Activated naive CD4-positive, alpha-beta T cell treated with anti-CD3 and anti-CD28 coated beads for 36 hours (primary cell): ENCODE measurements at regions not wholly inside any gene's neighbourhood (a gene's known extent, or its start where the extent isn't known, plus 50 kb on each side); places are given as distances from the start of the nearest gene placed in this dataset.

Experiments used
- CTCF ChIA-PET: fragments of 350-600 bp; sonication (Branson Sonifier 250); formaldehyde crosslinking; loops from one replicate; lab custom pipeline; 2021; ENCODE audit warnings: antibody characterized with exemption; lab: Charles Lee
- DNase-seq: peaks from one replicate; pipeline ENCODE4 v3.0.0-alpha.2; 2020
- H3K27ac Mint-ChIP-seq: one replicate; pipeline ENCODE4 v1.8.0; 2021; ENCODE audit warnings: mild to moderate bottlenecking, mixed read lengths
- H3K27me3 Mint-ChIP-seq: one replicate; pipeline ENCODE4 v1.8.0; 2021; ENCODE audit warnings: low read depth, mixed read lengths
- H3K36me3 Mint-ChIP-seq: one replicate; pipeline ENCODE4 v1.8.0; 2021; ENCODE audit warnings: low read depth, mixed read lengths
- H3K4me1 Mint-ChIP-seq: one replicate; pipeline ENCODE4 v1.8.0; 2021; ENCODE audit warnings: low read depth, mixed read lengths
- H3K4me3 Mint-ChIP-seq: one replicate; pipeline ENCODE4 v1.8.0; 2021; ENCODE audit warnings: mild to moderate bottlenecking, moderate library complexity, mixed read lengths
- H3K9me3 Mint-ChIP-seq: one replicate; pipeline ENCODE4 v1.8.0; 2021; ENCODE audit warnings: mixed read lengths
- intact Hi-C: fragments of 100-400 bp; cut with micrococcal nuclease; formaldehyde crosslinking; loops from one replicate; pipeline ENCODE4 v1.15.1; 2023

GRCh38 chr10:10492420-10492819 lies 525.3 kb upstream of the CELF2 start:
- no peaks in the 10 kb centered on the region for H3K9me3 Mint-ChIP-seq
- CTCF ChIA-PET = no interaction called here
- H3K4me1 Mint-ChIP-seq = no peaks in the 10 kb centered on the region
- H3K27me3 Mint-ChIP-seq = peaks cover 40% of the 10 kb centered on the region
- DNase-seq = no peak
- intact Hi-C loops = no loop called here
- H3K36me3 Mint-ChIP-seq = no peaks in the 10 kb centered on the region
- H3K27ac Mint-ChIP-seq = no peak overlapping the region
- no peak overlapping the region for H3K4me3 Mint-ChIP-seq

- no peak overlapping the region for H3K4me3 Mint-ChIP-seq
- DNase-seq = no peak
- no peaks in the 10 kb centered on the region for H3K36me3 Mint-ChIP-seq
- CTCF ChIA-PET = no interaction called here
- H3K4me1 Mint-ChIP-seq = no peaks in the 10 kb centered on the region
- intact Hi-C loops = no loop called here
- no peak overlapping the region for H3K27ac Mint-ChIP-seq
- no peaks in the 10 kb centered on the region for H3K9me3 Mint-ChIP-seq
- H3K27me3 Mint-ChIP-seq = peaks cover 44% of the 10 kb centered on the region
Observed at GRCh38 chr10:10493833-10494232, 523.8 kb upstream of the CELF2 start.

- no peaks in the 10 kb centered on the region for H3K4me1 Mint-ChIP-seq
- H3K4me3 Mint-ChIP-seq = no peak overlapping the region
- H3K36me3 Mint-ChIP-seq = no peaks in the 10 kb centered on the region
- no peak overlapping the region for H3K27ac Mint-ChIP-seq
- CTCF ChIA-PET = no interaction called here
- peaks cover 11% of the 10 kb centered on the region for H3K9me3 Mint-ChIP-seq
- H3K27me3 Mint-ChIP-seq = peaks cover 26% of the 10 kb centered on the region
- DNase-seq = no peak
- intact Hi-C loops = no loop called here
Observed at GRCh38 chr10:10497245-10497644, 520.4 kb upstream of the CELF2 start.

- Mint-ChIP-seq H3K4me1 (no peaks in the 10 kb centered on the region), H3K9me3 (peaks cover 11% of the 10 kb centered on the region), H3K36me3 (no peaks in the 10 kb centered on the region), H3K4me3 (no peak overlapping the region), H3K27me3 (peaks cover 20% of the 10 kb centered on the region), H3K27ac (no peak overlapping the region)
- CTCF ChIA-PET = no interaction called here
- intact Hi-C loops = no loop called here
- no peak for DNase-seq
Observed at GRCh38 chr10:10498781-10499180, 518.9 kb upstream of the CELF2 start.

GRCh38 chr10:10499839-10500238 lies 517.8 kb upstream of the CELF2 start:
- Mint-ChIP-seq H3K4me3 (no peak overlapping the region), H3K27ac (no peak overlapping the region), H3K36me3 (no peaks in the 10 kb centered on the region), H3K4me1 (no peaks in the 10 kb centered on the region), H3K9me3 (peaks cover 11% of the 10 kb centered on the region), H3K27me3 (peaks cover 20% of the 10 kb centered on the region)
- intact Hi-C loops = loop anchor here (2.0 to 10.0 kb wide), 2 partner anchors 21 to 1155 kb away; no protein-coding TSS in a partner anchor
- no peak for DNase-seq
- CTCF ChIA-PET = no interaction called here

GRCh38 chr10:10500937-10501336 lies 516.7 kb upstream of the CELF2 start:
- peaks cover 11% of the 10 kb centered on the region for H3K9me3 Mint-ChIP-seq
- DNase-seq = no peak
- H3K27me3 Mint-ChIP-seq = peaks cover 25% of the 10 kb centered on the region
- no peaks in the 10 kb centered on the region for H3K36me3 Mint-ChIP-seq
- no peak overlapping the region for H3K27ac Mint-ChIP-seq
- intact Hi-C loops = loop anchor here (2.0 to 10.0 kb wide), 2 partner anchors 20 to 1156 kb away; no protein-coding TSS in a partner anchor
- CTCF ChIA-PET = no interaction called here
- no peak overlapping the region for H3K4me3 Mint-ChIP-seq
- H3K4me1 Mint-ChIP-seq = no peaks in the 10 kb centered on the region

- H3K36me3 Mint-ChIP-seq = no peaks in the 10 kb centered on the region
- no peak overlapping the region for H3K27ac Mint-ChIP-seq
- intact Hi-C loops = loop anchor here (10.0 kb wide), 1 partner anchor 1159 kb away; no protein-coding TSS in a partner anchor
- H3K4me1 Mint-ChIP-seq = peaks cover 2% of the 10 kb centered on the region
- CTCF ChIA-PET = no interaction called here
- peaks cover 31% of the 10 kb centered on the region for H3K27me3 Mint-ChIP-seq
- DNase-seq = no peak
- peaks cover 11% of the 10 kb centered on the region for H3K9me3 Mint-ChIP-seq
- no peak overlapping the region for H3K4me3 Mint-ChIP-seq
Observed at GRCh38 chr10:10503772-10504171, 513.9 kb upstream of the CELF2 start.

- CTCF ChIA-PET = no interaction called here
- Mint-ChIP-seq H3K4me3 (no peak overlapping the region), H3K9me3 (no peaks in the 10 kb centered on the region), H3K27me3 (peaks cover 31% of the 10 kb centered on the region), H3K27ac (no peak overlapping the region), H3K4me1 (peaks cover 2% of the 10 kb centered on the region), H3K36me3 (no peaks in the 10 kb centered on the region)
- no peak for DNase-seq
- intact Hi-C loops = loop anchor here (10.0 kb wide), 1 partner anchor 1163 kb away; no protein-coding TSS in a partner anchor
Observed at GRCh38 chr10:10508211-10508610, 509.5 kb upstream of the CELF2 start.

- intact Hi-C loops = no loop called here
- H3K9me3 Mint-ChIP-seq = no peaks in the 10 kb centered on the region
- no peak for DNase-seq
- no peak overlapping the region for H3K4me3 Mint-ChIP-seq
- CTCF ChIA-PET = no interaction called here
- peaks cover 2% of the 10 kb centered on the region for H3K4me1 Mint-ChIP-seq
- no peaks in the 10 kb centered on the region for H3K36me3 Mint-ChIP-seq
- peaks cover 34% of the 10 kb centered on the region for H3K27me3 Mint-ChIP-seq
- no peak overlapping the region for H3K27ac Mint-ChIP-seq
Observed at GRCh38 chr10:10510179-10510578, 507.5 kb upstream of the CELF2 start.

GRCh38 chr10:10513067-10513466 lies 504.6 kb upstream of the CELF2 start:
- H3K36me3 Mint-ChIP-seq = no peaks in the 10 kb centered on the region
- no peak overlapping the region for H3K27ac Mint-ChIP-seq
- H3K27me3 Mint-ChIP-seq = peaks cover 17% of the 10 kb centered on the region
- DNase-seq = no peak
- CTCF ChIA-PET = no interaction called here
- no peak overlapping the region for H3K4me3 Mint-ChIP-seq
- H3K4me1 Mint-ChIP-seq = no peaks in the 10 kb centered on the region
- no peaks in the 10 kb centered on the region for H3K9me3 Mint-ChIP-seq
- intact Hi-C loops = no loop called here

GRCh38 chr10:10513898-10514297 lies 503.8 kb upstream of the CELF2 start:
- intact Hi-C loops = no loop called here
- Mint-ChIP-seq H3K36me3 (no peaks in the 10 kb centered on the region), H3K4me3 (no peak overlapping the region)

GRCh38 chr10:10514797-10515196 lies 502.9 kb upstream of the CELF2 start:
- no peak overlapping the region for H3K4me3 Mint-ChIP-seq
- H3K4me1 Mint-ChIP-seq = no peaks in the 10 kb centered on the region
- no peaks in the 10 kb centered on the region for H3K36me3 Mint-ChIP-seq
- no peaks in the 10 kb centered on the region for H3K9me3 Mint-ChIP-seq
- no peak for DNase-seq
- peaks cover 28% of the 10 kb centered on the region for H3K27me3 Mint-ChIP-seq
- no peak overlapping the region for H3K27ac Mint-ChIP-seq
- CTCF ChIA-PET = no interaction called here
- intact Hi-C loops = no loop called here

More at GRCh38 chr10:10513898-10514297, 503.8 kb upstream of the CELF2 start:
- Mint-ChIP-seq H3K9me3 (no peaks in the 10 kb centered on the region), H3K27me3 (peaks cover 20% of the 10 kb centered on the region), H3K4me1 (no peaks in the 10 kb centered on the region), H3K27ac (no peak overlapping the region)
- no peak for DNase-seq
- CTCF ChIA-PET = interaction anchor here (0.7 kb wide), 1 partner anchor 10 kb away, joined by 3 read pairs; no protein-coding TSS in a partner anchor

GRCh38 chr10:10515479-10516204 lies 502.0 kb upstream of the CELF2 start:
- peaks cover 28% of the 10 kb centered on the region for H3K27me3 Mint-ChIP-seq
- no peak for DNase-seq
- no peaks in the 10 kb centered on the region for H3K36me3 Mint-ChIP-seq
- CTCF ChIA-PET = no interaction called here
- H3K27ac Mint-ChIP-seq = no peak overlapping the region
- peaks cover 6% of the 10 kb centered on the region for H3K4me1 Mint-ChIP-seq
- intact Hi-C loops = no loop called here
- no peak overlapping the region for H3K4me3 Mint-ChIP-seq
- no peaks in the 10 kb centered on the region for H3K9me3 Mint-ChIP-seq
